A549 (cell line): ENCODE measurements at regions not wholly inside any gene's neighbourhood (a gene's known extent, or its start where the extent isn't known, plus 50 kb on each side); places are given as distances from the start of the nearest gene placed in this dataset.

ENCODE experiments used
- ATAC-seq, 2 experiments: fragments of 200-7000 bp in 1 of 2; fragments of >200 bp in 1 of 2; cut with Nextera tagmentation in 1 of 2; cut with Tn5 transposase in 1 of 2; 3 replicates each; pipeline versions ENCODE4 v1.8.0 to v1.9.1; 2018 to 2020; ENCODE audit warnings: mild to moderate bottlenecking in 1 of 2, moderate library complexity in 1 of 2
- CTCF ChIA-PET: fragments of 300-600 bp; sonication (Branson Sonifier 250); formaldehyde crosslinking; extraction: SDS; loops from one replicate; lab custom pipeline; 2021; ENCODE audit warnings: antibody characterized with exemption, inconsistent platforms; lab: Yijun Ruan, JAX
- POLR2A ChIA-PET: fragments of 350-600 bp; formaldehyde crosslinking; extraction: SDS; loops from one replicate; lab custom pipeline; 2021; ENCODE audit warnings: antibody characterized with exemption, inconsistent platforms; lab: Yijun Ruan, JAX
- DNase-seq, 2 experiments: peaks; one replicate each; pipeline versions ENCODE4 v3.0.0 to v3.0.0-alpha.2; 2011 to 2016; ENCODE audit warnings: low read depth in 1 of 2, low spot score in 1 of 2
- FAIRE-seq: peaks from 2 replicates; lab custom pipeline; 2011; peaks lifted over from hg19 to GRCh38; lab: Jason Lieb, UNC
- H3K27ac ChIP-seq, 2 experiments: fragments of >200 bp; sonication (Bioruptor Twin); formaldehyde crosslinking; 3 replicates each; pipeline ENCODE4 v1.5.1; 2016 to 2017
- H3K4me1 ChIP-seq: fragments of >200 bp; sonication (Bioruptor Twin); formaldehyde crosslinking; 3 replicates; pipeline ENCODE4 v1.6.1; 2016
- H3K4me2 ChIP-seq: fragments of >200 bp; sonication (Bioruptor Twin); formaldehyde crosslinking; 3 replicates; pipeline ENCODE4 v1.6.1; 2016
- H3K4me3 ChIP-seq: fragments of >200 bp; sonication (Bioruptor Twin); formaldehyde crosslinking; 3 replicates; pipeline ENCODE4 v1.5.1; 2016
- H3K9me3 ChIP-seq: fragments of >200 bp; sonication (Bioruptor Twin); formaldehyde crosslinking; 3 replicates; pipeline ENCODE4 v1.6.1; 2016
- ATOH8 ChIP-seq: fragments of 250-450 bp; sonication (Bioruptor Pico); IDR thresholded peaks from 2 replicates; pipeline ENCODE4 v1.5.0; 2020; ENCODE audit warnings: low read depth, mild to moderate bottlenecking, moderate library complexity
- BCL3 ChIP-seq: fragments of >200 bp; sonication (Bioruptor Twin); formaldehyde crosslinking; IDR thresholded peaks from 3 replicates; pipeline ENCODE4 v1.6.1; 2016
- CBX8 ChIP-seq: fragments of 200-600 bp; sonication (generic); IDR thresholded peaks from 2 replicates; pipeline ENCODE4 v1.6.1; 2016
- CTCF ChIP-seq: fragments of >200 bp; sonication (Bioruptor Twin); formaldehyde crosslinking; IDR thresholded peaks from 3 replicates; pipeline ENCODE4 v1.5.1; 2016
- EHF ChIP-seq: fragments of 250-450 bp; sonication (Bioruptor Pico); IDR thresholded peaks from 2 replicates; pipeline ENCODE4 v1.5.0; 2020; ENCODE audit warnings: mild to moderate bottlenecking
- FOSB ChIP-seq: fragments of 250-450 bp; sonication (Bioruptor Pico); IDR thresholded peaks from 2 replicates; pipeline ENCODE4 v1.5.0; 2020; ENCODE audit warnings: mild to moderate bottlenecking, moderate library complexity
- GATA3 ChIP-seq: IDR thresholded peaks from 2 replicates; pipeline ENCODE4 v1.6.1; 2012; ENCODE audit warnings: borderline replicate concordance
- JUN ChIP-seq, 2 experiments: fragments of >200 bp; sonication (Bioruptor Twin); formaldehyde crosslinking; IDR thresholded peaks; 2 replicates in 1 of 2; 3 replicates in 1 of 2; pipeline ENCODE4 v1.6.1; 2016 to 2017
- MAX ChIP-seq: IDR thresholded peaks from 2 replicates; pipeline ENCODE4 v1.6.1; 2012
- NFE2L2 ChIP-seq: fragments of 150-350 bp; conservative IDR thresholded peaks from 2 replicates; pipeline ENCODE4 v1.6.1; 2014; ENCODE audit warnings: low read length
- NPAS2 ChIP-seq: fragments of 250-450 bp; sonication (Bioruptor Pico); IDR thresholded peaks from 2 replicates; pipeline ENCODE4 v1.8.0; 2022; ENCODE audit warnings: mild to moderate bottlenecking, moderate library complexity, borderline replicate concordance
- NR3C1 ChIP-seq: fragments of >200 bp; sonication (Bioruptor Twin); formaldehyde crosslinking; IDR thresholded peaks from 3 replicates; pipeline ENCODE4 v1.6.1; 2017
- PBX3 ChIP-seq: IDR thresholded peaks from 2 replicates; pipeline ENCODE4 v1.6.1; 2012
- PHF8 ChIP-seq: fragments of 200-600 bp; sonication (generic); IDR thresholded peaks from 2 replicates; pipeline ENCODE4 v1.6.1; 2016; ENCODE audit warnings: low read depth, mild to moderate bottlenecking, antibody characterized with exemption, moderate library complexity, borderline replicate concordance
- RAD21 ChIP-seq, 2 experiments: fragments of >200 bp in 1 of 2; sonication (Bioruptor Twin) in 1 of 2; formaldehyde crosslinking in 1 of 2; IDR thresholded peaks in 1 of 2; conservative IDR thresholded peaks in 1 of 2; 2 replicates in 1 of 2; 3 replicates in 1 of 2; pipeline ENCODE4 v1.6.1; 2012 to 2018; ENCODE audit warnings: inconsistent platforms in 1 of 2
- RCOR1 ChIP-seq: fragments of 150-350 bp; IDR thresholded peaks from 2 replicates; pipeline ENCODE4 v1.6.1; 2014; ENCODE audit warnings: antibody characterized with exemption, low read length, low read depth
- ZC3H11A ChIP-seq: fragments of 450-650 bp; IDR thresholded peaks from 2 replicates; pipeline ENCODE4 v1.6.1; 2014; ENCODE audit warnings: antibody characterized with exemption, mild to moderate bottlenecking
- ZFP36 ChIP-seq: fragments of 450-650 bp; IDR thresholded peaks from 2 replicates; pipeline ENCODE4 v1.6.1; 2014; ENCODE audit warnings: borderline replicate concordance; ENCODE audit not compliant: partially characterized antibody
- ZSCAN20 ChIP-seq: fragments of 250-450 bp; sonication (Bioruptor Pico); IDR thresholded peaks from 2 replicates; pipeline ENCODE4 v1.8.0; 2022; ENCODE audit warnings: mild to moderate bottlenecking, moderate library complexity
- WGBS: methylation state at CpG from one replicate; pipeline ENCODE4 v1.1.6; 2017; ENCODE audit errors: missing lambda C conversion rate; 5-methylcytosine and 5-hydroxymethylcytosine counted together

- no peak for TF ChIP-seq BCL3
- no peak for TF ChIP-seq FOSB
- no peak for TF ChIP-seq MAX
- TF ChIP-seq ZFP36, result no peak
- no peak for TF ChIP-seq EHF (CRISPR knock-in tag)
Observed at GRCh38 chrY:7881696-7882095, 970.1 kb upstream of the AMELY start (continued).

GRCh38 chrY:7879245-7879644 is 967.7 kb upstream of the AMELY start:
- POLR2A ChIA-PET, result no interaction called here
- Histone ChIP-seq H3K4me1 (no peaks in the 10 kb centered on the region), H3K4me2 (no peak overlapping the region), H3K4me3 (no peak overlapping the region), H3K9me3 (no peaks in the 10 kb centered on the region), H3K27ac (no peak overlapping the region)
- CTCF ChIA-PET, result no interaction called here
- TF ChIP-seq PBX3, result no peak
- ATAC-seq (no peak), FAIRE-seq (no peak), DNase-seq (no peak)
- 15% methylated on average over 3 of the region's 4 CpGs for WGBS

- ChIA-PET POLR2A (no interaction called here), CTCF (no interaction called here)
- H3K4me2 ChIP-seq, result no peak overlapping the region
- no peak overlapping the region for H3K27ac ChIP-seq
- no peak overlapping the region for H3K4me3 ChIP-seq
- WGBS, result 0% methylated on average over 1 of the region's 1 CpG
- H3K4me1 ChIP-seq, result no peaks in the 10 kb centered on the region
- DNase-seq (no peak), ATAC-seq (no peak), FAIRE-seq (no peak)
- H3K9me3 ChIP-seq, result no peaks in the 10 kb centered on the region
- TF ChIP-seq ZC3H11A (no peak), NFE2L2 (no peak), GATA3 (no peak), PHF8 (no peak), PBX3 (no peak), NR3C1 (no peak), JUN (IDR thresholded peaks at IDR 0.05) (no peak), ZSCAN20 (CRISPR knock-in tag) (no peak), CBX8 (no peak), CTCF (no peak), RAD21 (conservative IDR thresholded peaks at IDR 0.05 in 1 of 2, IDR thresholded peaks at IDR 0.05 in 1 of 2) (no peak), ATOH8 (no peak), RCOR1 (no peak), NPAS2 (no peak)
Observed at GRCh38 chrY:7878719-7879118, 967.2 kb upstream of the AMELY start.
